ENCODE measurements at regions not wholly inside any gene's neighbourhood (a gene's known extent, or its start where the extent isn't known, plus 50 kb on each side); places are given as distances from the start of the nearest gene placed in this dataset.

DNA sequence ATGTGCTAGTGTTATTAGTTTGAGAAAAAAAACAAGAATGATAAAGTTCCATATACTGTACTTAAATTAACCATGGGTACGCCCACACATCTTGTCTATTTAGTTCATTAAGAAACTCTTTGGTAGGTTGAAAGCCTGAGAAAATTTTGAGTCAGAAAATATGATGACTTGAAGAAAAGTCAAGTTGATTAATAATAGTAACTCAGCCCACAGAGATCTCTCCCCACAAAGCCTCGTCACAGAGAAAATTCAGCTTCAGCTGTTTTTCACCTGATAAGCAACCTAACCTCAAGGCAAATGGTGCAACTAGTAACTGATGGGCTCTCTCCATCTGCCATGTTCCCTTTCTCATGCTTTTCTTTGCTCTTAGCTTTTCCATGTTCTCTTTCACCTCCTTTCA lies 1021.6 kb downstream of the GATA3 start:
- TF ChIP-seq, protein P1, sequence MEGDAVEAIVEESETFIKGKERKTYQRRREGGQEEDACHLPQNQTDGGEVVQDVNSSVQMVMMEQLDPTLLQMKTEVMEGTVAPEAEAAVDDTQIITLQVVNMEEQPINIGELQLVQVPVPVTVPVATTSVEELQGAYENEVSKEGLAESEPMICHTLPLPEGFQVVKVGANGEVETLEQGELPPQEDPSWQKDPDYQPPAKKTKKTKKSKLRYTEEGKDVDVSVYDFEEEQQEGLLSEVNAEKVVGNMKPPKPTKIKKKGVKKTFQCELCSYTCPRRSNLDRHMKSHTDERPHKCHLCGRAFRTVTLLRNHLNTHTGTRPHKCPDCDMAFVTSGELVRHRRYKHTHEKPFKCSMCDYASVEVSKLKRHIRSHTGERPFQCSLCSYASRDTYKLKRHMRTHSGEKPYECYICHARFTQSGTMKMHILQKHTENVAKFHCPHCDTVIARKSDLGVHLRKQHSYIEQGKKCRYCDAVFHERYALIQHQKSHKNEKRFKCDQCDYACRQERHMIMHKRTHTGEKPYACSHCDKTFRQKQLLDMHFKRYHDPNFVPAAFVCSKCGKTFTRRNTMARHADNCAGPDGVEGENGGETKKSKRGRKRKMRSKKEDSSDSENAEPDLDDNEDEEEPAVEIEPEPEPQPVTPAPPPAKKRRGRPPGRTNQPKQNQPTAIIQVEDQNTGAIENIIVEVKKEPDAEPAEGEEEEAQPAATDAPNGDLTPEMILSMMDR (conservative IDR thresholded peaks at IDR 0.05; ENCODE audit: low read depth, low read length), result no peak
- no peak for DNase-seq (ENCODE audit: low read depth)
- no peak overlapping the region for H3K4me3 ChIP-seq (ENCODE audit: low read depth, low read length)

DNA sequence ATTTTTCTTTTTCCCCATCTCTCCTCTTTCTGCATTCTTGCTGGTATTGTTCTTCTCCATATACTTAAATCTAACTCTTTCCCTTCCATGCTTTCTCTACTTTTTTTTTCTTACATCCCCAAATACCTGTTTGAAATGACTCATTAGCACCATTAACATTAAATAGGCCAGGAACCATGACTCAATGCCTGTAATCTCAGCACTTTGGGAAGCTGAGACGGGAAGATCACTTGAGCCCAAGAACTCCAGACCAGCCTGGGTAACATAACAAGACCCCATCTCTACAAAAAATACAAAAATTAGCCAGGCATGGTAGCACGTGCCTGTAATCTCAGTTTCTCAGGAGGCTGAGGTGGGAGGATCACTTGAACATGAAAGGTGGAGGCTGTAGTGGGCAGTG lies 1026.8 kb downstream of the GATA3 start:
- TF ChIP-seq, protein P1 (conservative IDR thresholded peaks at IDR 0.05; ENCODE audit: low read depth, low read length), result no peak
- no peak for DNase-seq (ENCODE audit: low read depth)
- no peak overlapping the region for H3K4me3 ChIP-seq (ENCODE audit: low read depth, low read length)

DNA sequence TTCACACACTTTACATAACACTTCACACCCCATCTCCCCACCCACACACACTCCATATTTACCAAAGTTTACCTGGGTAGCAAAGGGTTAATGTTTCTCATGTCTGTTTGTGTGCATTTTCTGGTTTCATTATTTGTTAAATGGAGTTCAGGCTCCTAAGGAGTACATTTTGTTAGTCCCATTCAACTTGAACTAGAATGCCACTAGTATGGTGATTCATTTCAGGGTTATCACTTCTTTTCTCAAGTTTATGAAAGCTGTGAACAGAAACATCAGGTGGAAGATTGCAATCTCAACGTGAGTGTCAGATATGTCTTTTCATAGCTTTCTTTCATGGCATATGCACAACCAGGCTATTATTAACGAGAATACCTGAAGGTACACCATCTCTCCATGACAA lies 1027.5 kb downstream of the GATA3 start:
- H3K4me3 ChIP-seq (ENCODE audit: low read depth, low read length), result no peak overlapping the region
- DNase-seq (ENCODE audit: low read depth), result no peak
- TF ChIP-seq, protein P1 (conservative IDR thresholded peaks at IDR 0.05; ENCODE audit: low read depth, low read length), result no peak

DNA sequence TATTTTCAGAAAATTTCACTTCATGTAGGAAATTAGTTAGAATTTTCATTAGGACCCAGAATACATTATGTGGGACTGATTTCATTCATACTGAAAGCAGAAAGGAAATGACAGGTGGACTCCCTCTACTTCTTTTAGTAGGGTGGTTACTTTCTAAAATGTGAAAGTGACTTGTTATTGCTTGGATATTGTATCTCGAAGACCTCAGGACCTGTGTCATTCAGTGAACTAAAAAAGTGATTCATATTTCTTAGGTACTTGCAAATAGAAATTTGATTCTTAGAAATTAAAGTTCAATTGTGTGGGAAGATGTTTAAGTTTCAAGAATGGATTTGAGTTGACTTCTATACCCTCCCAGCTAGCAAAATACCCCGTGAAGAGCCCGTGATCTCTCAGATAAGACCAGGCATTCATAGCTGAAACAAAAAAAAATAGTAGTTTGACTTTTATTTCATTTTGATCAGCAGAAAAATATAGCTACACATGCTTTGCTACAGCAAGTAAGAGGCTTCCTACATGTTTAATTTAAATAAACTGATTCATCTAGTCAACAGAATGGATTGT lies 1037.1 kb downstream of the GATA3 start:
- no peak overlapping the region for H3K4me3 ChIP-seq (ENCODE audit: low read depth, low read length)
- TF ChIP-seq, protein P1 (conservative IDR thresholded peaks at IDR 0.05; ENCODE audit: low read depth, low read length), result no peak
- no peak for DNase-seq (ENCODE audit: low read depth)

DNA sequence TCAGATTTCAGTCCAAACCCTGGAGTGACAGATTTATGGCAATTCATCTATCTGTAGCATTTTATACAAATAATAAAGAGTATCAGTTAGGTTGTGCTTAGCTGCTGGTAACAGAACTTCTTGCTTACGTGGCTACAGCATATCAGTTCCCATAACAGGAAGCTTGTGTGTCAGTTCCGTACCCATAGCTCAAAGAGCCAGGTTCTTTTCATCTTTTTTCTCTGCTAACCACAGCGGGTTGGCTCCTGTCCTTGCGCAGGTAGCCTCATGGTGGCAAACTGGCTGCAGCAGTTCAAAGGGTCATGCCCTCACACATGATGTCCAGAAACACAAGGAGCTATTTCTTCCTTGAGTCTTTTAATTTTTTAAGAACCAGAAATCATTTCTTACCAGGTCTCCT lies 1041.8 kb downstream of the GATA3 start:
- TF ChIP-seq, protein P1 (conservative IDR thresholded peaks at IDR 0.05; ENCODE audit: low read depth, low read length), result no peak
- no peak overlapping the region for H3K4me3 ChIP-seq (ENCODE audit: low read depth, low read length)
- DNase-seq (ENCODE audit: low read depth), result no peak

DNA sequence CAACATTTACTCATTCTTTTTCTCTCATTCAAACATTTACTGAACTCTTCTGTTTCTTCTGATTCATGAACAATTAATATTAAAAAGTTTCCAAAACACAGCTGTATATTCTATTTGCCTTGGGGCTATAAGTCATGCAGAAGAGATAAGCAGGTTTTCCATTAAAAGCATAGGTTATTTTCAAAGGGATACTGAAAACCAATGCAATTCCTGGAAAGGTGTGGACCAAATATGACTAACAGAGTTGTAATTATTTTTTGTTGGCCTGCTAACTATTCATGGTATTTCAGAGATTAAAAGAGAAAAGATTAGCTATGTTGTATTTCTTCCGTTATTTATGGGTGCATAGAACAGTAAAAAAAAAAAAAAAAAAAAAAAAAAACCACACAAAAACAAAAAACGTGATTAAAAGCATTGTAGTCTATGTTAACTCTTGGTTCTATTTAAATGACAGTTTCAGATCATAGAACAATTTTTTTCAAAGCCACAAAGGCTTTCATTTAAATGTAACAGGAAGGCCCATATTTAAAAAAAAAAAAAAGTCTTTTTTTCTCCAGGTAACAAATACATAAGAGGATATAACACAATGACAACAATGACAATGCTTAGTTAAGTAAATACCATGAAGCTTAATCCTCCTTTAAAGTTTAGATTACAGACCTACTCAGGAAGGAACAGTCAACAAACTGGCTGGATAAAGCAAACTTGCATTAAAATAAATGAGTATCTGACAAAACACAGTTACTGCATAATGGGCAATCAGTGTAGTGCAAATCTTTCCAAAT lies 1042.9 kb downstream of the GATA3 start:
- no peak overlapping the region for H3K4me3 ChIP-seq (ENCODE audit: low read depth, low read length)
- DNase-seq (ENCODE audit: low read depth), result no peak
- TF ChIP-seq, protein P1 (conservative IDR thresholded peaks at IDR 0.05; ENCODE audit: low read depth, low read length), result no peak

DNA sequence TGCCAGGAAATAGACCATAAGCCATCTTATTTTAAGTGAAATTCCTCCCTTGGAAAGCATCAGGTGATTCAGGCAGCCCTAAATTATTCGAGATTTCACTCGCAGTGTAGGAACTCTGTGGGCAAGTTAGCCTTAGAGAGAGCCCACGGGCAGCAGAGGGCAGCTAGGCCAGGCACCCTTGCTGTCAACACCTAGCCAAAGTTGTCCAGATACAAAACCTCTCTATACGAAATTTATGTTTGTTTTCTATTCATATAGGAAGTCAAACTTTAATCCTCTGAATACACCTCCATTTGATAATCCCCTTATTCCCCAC lies 1043.5 kb downstream of the GATA3 start:
- TF ChIP-seq, protein P1 (conservative IDR thresholded peaks at IDR 0.05; ENCODE audit: low read depth, low read length), result no peak
- no peak overlapping the region for H3K4me3 ChIP-seq (ENCODE audit: low read depth, low read length)
- no peak for DNase-seq (ENCODE audit: low read depth)

Measured in choroid plexus epithelial cell (primary cell).